SW 1271 (cell line): ENCODE measurements at regions not wholly inside any gene's neighbourhood (a gene's known extent, or its start where the extent isn't known, plus 50 kb on each side); places are given as distances from the start of the nearest gene placed in this dataset.
"Not testable (repeated sequence)": the region's sequence is repeated elsewhere in the genome, so short reads cannot be mapped to it uniquely, and the experiment has no call there.

ENCODE experiments used
- DNase-seq, 2 experiments: peaks; one replicate each; lab custom pipeline; 2025; lab: John Stamatoyannopoulos, UW

- no peak for DNase-seq
Measured at GRCh38 chr20:2203436-2203835, 92.4 kb upstream of the TGM3 start.

GRCh38 chr20:2204021-2204420, 91.8 kb upstream of the TGM3 start:
- DNase-seq: no peak

DNA sequence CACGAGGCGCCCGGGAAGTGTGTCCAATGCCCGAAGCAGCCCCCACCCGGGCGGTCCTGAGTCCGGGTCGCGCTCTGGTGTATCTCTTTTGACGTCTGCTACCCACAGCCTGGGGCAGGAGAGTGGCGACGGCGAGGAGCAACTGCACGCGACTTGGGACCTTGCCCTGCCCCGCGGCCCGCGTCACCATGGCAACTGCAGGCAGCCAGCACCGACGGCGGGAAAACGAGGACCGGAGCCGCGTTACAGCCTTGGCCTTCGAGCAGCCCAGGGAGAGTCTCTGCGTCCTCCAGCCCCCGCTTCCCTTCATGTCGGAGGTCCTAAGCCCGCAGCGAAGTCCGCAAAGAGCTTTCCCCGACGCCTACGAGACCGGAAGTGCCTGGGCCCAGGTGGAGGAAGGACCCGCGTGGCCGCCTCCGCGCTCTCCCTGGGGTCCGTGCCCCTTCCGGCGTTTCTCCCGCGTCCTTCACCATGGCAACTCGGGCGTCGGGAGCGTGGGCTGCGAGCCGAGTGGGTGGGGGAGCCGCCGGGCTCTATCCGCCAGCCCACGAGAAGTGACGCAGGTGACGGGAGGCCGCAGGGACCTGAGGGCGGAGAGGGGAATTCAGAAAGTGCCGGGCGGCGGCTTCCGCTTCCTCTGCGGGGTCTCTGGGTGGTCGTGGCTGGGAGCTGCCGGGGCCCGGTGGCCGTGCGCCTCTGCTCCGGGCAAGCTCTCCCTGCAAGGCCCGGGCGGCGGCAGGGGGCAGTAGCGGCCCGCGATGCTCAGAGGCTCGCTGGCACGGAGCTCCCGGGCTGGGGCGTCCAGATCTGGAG, 88.6 kb upstream of the TGM3 start:
- peak in 1 of 2 experiments; percentile 31 for DNase-seq

GRCh38 chr20:2207770-2208097, 88.1 kb upstream of the TGM3 start:
- no peak for DNase-seq

DNA sequence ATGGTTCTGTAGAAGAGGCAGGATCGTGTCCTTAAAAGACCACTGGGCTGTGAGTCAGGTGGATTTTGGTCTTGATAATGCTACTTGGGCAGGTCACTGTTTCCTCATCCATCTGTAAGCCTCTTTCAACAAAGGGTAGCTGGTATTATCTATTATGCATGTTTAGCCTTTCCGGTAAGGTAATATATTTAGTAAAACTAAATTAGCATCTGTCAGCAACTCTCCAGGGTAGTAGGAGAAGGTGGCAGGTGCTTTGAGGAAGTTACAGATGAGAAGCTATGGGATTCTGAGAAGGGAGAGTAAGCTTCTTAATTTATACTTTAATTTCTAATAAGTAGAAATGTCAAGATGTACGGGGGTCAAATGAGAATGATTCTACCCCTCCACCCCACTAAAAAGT, 86.9 kb upstream of the TGM3 start:
- no peak for DNase-seq

GRCh38 chr20:2210646-2211552, 84.9 kb upstream of the TGM3 start:
- no peak for DNase-seq

DNA sequence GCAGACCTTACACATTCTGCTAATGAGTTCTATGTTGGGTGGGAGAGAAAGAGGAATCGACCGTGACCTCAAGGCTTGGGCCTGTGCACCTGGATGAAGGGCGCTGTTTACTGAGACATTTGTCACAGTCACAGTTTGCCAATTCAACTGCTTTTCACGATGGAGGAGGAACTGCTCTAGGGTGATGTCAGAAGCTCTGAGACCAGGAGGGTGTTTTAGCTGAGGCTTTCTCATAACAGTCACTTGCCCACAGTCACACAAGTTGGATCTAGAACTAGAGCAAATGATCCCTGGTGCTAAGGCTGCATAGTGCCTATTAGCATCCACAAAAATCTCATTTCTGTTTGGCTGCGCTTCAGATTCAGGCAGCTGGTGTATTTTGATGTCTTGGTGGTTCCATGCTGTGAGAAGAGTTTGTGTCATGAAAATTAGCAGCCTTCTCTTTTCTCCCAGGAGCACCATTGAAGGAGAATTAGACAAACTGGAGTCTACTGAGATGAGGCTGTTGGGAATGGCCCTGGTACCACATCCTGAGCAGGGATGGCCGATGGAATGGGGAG, 83.3 kb upstream of the TGM3 start:
- no peak for DNase-seq

GRCh38 chr20:2213401-2213800, 82.4 kb upstream of the TGM3 start:
- DNase-seq: no peak

DNA sequence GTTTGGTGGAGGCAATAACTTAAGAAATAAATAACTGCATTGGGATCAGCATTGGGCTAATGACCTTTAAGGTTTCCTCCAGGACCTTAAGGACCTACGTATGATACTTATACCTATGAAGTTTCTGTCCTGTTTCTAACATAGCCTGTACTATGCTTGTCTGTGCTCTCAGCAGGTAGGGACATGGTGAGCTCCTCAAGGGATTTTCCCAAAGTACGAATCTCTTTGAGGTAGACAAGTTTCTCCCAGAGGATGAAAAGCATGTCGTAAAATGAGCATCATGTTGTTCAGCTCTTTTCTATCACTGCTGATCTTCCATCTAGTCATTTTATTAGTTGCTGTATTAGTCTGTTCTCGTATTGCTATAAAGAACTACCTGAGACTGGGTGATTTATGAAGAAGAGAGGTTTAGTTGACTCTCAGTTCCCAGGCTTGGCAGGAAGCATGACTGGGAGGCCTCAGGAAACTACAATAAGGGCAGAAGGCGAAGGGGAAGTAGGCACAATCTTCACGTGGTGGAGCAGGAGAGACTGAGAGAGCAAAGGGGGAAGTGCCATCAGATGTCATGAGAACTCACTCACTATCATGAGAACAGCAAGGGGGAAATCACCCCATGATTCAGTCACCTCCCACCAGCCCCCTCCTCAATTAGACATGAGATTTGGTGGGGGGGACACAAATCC, 77.8 kb upstream of the TGM3 start:
- no peak for DNase-seq

DNA sequence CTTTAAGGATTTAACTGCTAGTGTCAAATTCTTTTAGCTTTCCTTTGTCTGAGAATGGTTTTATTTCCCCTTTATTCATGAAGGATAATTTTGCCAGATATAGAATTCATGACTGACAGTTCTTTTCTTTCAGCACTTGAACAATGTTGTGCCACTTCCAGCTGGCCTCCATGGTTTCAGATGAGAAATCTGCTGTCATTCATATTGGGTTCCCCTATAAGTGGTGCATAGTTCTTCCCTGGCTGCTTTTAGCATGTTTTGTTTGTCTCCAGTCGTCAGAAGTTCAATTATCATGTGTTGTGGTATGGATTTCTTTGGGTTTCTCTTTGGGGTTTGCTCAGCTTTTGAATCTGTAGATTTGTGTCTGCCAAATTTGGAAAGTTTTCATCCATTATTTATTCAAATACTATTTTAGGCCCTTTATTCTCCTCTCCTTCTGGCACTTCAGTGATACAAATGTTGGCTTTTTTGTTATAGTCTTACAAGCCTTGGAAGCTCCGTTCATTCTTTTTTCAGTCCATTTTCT, 76.3 kb upstream of the TGM3 start:
- no peak for DNase-seq

- no peak for DNase-seq
Measured at GRCh38 chr20:2220298-2220697, 75.5 kb upstream of the TGM3 start.

GRCh38 chr20:2221921-2222320, 73.9 kb upstream of the TGM3 start:
- DNase-seq: no peak

- DNase-seq: no peak
Measured at GRCh38 chr20:2223558-2224367, 72.0 kb upstream of the TGM3 start.

GRCh38 chr20:2224368-2224639, 71.5 kb upstream of the TGM3 start:
- DNase-seq: no peak

DNA sequence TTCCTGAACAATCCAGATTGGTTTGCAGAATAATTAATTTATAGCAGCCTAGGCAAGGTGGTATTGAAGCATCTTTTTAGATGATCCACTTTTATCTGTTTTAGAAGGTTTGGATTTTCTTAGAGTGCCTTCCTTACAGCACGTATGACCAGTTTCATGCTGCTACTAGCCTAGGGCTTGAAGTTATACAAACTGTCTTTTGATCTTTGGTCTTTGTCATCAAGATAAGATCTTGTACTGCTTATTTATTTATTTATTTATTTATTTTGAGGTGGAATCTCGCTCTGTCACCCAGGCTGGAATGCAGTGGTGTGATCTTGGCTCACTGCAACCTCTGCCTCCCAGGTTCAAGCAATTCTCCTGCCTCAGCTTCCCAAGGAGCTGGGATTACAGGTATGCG, 68.5 kb upstream of the TGM3 start:
- DNase-seq: not testable (repeated sequence)

DNA sequence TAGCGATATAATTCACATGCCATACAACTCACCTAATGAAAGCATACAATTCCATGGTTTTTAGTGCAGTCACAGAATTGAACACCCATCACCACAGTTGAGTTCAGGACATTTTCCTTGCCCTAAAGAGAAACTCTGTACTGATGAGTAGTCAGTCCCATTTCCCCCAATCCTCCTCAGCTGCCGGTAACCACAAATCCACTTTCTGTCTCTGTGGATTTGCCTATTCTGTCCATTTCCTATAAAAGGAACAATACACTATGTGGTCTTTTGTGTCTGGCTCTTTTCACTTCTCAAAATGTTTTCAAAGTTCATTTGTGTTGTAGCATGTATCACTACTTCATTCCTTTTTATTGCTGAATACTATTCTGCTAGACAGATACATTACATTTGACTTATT, 67.9 kb upstream of the TGM3 start:
- no peak for DNase-seq

GRCh38 chr20:2228926-2229325, 66.9 kb upstream of the TGM3 start:
- DNase-seq: no peak

DNA sequence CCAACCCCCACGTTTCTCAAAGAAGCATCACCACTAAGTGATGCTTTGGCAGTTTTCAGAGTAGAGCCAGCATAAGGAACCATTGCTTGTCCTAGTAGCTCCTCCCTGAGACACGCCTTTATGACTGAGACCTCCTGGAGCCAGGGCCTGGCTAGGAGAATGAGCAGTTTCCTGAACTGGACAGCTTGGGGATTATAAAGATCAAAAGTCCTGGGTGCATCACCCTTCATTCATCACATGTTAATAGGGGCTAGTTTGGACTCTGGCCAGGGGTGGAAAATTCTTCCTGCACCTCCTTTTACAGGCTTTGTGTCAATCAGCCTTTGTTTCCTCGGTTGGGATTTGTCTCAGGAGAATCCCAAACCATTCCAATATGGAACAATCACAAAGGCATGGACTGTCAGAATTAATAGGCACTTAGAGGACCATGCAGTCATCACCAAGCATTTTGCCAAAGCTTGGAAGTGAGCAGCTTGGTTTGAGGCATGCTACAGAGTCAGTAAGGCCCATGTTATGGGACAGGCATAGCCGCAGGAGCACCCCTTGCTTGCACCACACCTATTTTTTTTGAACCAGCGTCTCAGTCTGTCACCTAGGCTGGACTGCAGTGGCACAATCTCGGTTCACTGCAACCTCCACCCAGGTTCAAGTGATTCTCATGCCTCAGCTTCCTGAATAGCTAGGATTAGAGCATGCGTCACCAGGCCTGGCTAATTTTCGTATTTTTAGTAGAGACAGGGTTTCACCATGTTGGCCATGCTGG, 64.9 kb upstream of the TGM3 start:
- DNase-seq: no peak

GRCh38 chr20:2231701-2232100, 64.1 kb upstream of the TGM3 start:
- no peak for DNase-seq

- DNase-seq: no peak
Measured at GRCh38 chr20:2234598-2235191, 61.1 kb upstream of the TGM3 start.
